ENCODE measurements at regions not wholly inside any gene's neighbourhood (a gene's known extent, or its start where the extent isn't known, plus 50 kb on each side); places are given as distances from the start of the nearest gene placed in this dataset.

DNA sequence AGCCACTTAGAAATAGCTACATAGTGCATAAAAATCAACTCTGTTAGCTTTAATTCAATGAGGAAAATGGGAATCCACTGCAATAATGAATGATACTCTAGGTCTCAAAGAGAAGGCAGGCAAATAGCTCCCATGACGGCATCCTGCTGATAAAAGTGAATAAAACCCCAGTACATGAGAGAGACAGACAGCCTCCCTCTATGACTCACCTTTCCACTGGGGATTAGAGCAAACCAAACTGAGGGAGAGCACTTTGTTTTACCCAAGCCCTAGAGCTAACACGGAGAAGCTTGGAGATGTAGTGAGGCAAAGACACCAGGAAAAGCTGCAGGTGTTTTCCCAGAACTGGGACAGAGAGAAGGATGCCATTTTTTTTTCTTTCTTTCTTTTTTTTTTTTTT lies 621.9 kb downstream of the LRRIQ3 start:
- Mint-ChIP-seq H3K27ac (peak overlapping the region in 1 of 7 donors; percentile 87), H3K27me3 (no peaks in the 10 kb centered on the region), H3K9me3 (peaks cover 0 to 19% (median 9%) of the 10 kb centered on the region in 8 donors), H3K4me1 (no peaks in the 10 kb centered on the region), H3K36me3 (no peaks in the 10 kb centered on the region), H3K4me3 (no peak overlapping the region)
- no peaks in the 10 kb centered on the region for H3K9me3 ChIP-seq (ENCODE audit: control insufficient read depth in 1 of 2, low read length in 2 of 2)
- DNase-seq: no peak
- H3K27me3 ChIP-seq (ENCODE audit: insufficient read depth, low read length): no peaks in the 10 kb centered on the region
- ChIA-PET POLR2A (ENCODE audit: partially characterized antibody) (no interaction called here), CTCF (ENCODE audit: partially characterized antibody) (no interaction called here)
- intact Hi-C loops (cut with micrococcal nuclease): no loop called here
- no peak overlapping the region for H3K4me3 ChIP-seq (ENCODE audit: low read length in 2 of 2)
- no peaks in the 10 kb centered on the region for H3K4me1 ChIP-seq (ENCODE audit: insufficient read depth, low read length)
- no peaks in the 10 kb centered on the region for H3K36me3 ChIP-seq (ENCODE audit: insufficient read depth, low read length)
- H3K27ac ChIP-seq (ENCODE audit: low read depth, low read length): no peak overlapping the region

- no peaks in the 10 kb centered on the region for H3K4me1 Mint-ChIP-seq
- Histone ChIP-seq H3K27ac (ENCODE audit: low read depth, low read length) (no peak overlapping the region), H3K36me3 (ENCODE audit: insufficient read depth, low read length) (no peaks in the 10 kb centered on the region), H3K4me3 (ENCODE audit: low read length in 2 of 2) (no peak overlapping the region), H3K9me3 (ENCODE audit: control insufficient read depth in 1 of 2, low read length in 2 of 2) (peaks cover 0 to under 1% of the 10 kb centered on the region in 2 donors), H3K4me1 (ENCODE audit: insufficient read depth, low read length) (no peaks in the 10 kb centered on the region), H3K27me3 (ENCODE audit: insufficient read depth, low read length) (no peaks in the 10 kb centered on the region)
- ChIA-PET POLR2A (ENCODE audit: partially characterized antibody) (no interaction called here), CTCF (ENCODE audit: partially characterized antibody) (no interaction called here)
- no peaks in the 10 kb centered on the region for H3K36me3 Mint-ChIP-seq
- DNase-seq: no peak
- no peaks in the 10 kb centered on the region for H3K27me3 Mint-ChIP-seq
- intact Hi-C loops (cut with micrococcal nuclease): no loop called here
- H3K27ac Mint-ChIP-seq: no peak overlapping the region
- H3K4me3 Mint-ChIP-seq: no peak overlapping the region
- H3K9me3 Mint-ChIP-seq: peaks cover 0 to 17% (median 12%) of the 10 kb centered on the region in 8 donors
Measured at GRCh38 chr1:73564294-73564693, 633.7 kb downstream of the LRRIQ3 start.

- no peaks in the 10 kb centered on the region for H3K27me3 ChIP-seq (ENCODE audit: insufficient read depth, low read length)
- Mint-ChIP-seq H3K4me3 (no peak overlapping the region), H3K27ac (no peak overlapping the region), H3K4me1 (no peaks in the 10 kb centered on the region), H3K36me3 (no peaks in the 10 kb centered on the region), H3K9me3 (peaks cover 0 to 23% (median 11%) of the 10 kb centered on the region in 8 donors), H3K27me3 (no peaks in the 10 kb centered on the region)
- ChIA-PET POLR2A (ENCODE audit: partially characterized antibody) (no interaction called here), CTCF (ENCODE audit: partially characterized antibody) (no interaction called here)
- H3K4me3 ChIP-seq (ENCODE audit: low read length in 2 of 2): no peak overlapping the region
- DNase-seq: no peak
- intact Hi-C loops (cut with micrococcal nuclease): no loop called here
- H3K36me3 ChIP-seq (ENCODE audit: insufficient read depth, low read length): no peaks in the 10 kb centered on the region
- H3K4me1 ChIP-seq (ENCODE audit: insufficient read depth, low read length): no peaks in the 10 kb centered on the region
- no peak overlapping the region for H3K27ac ChIP-seq (ENCODE audit: low read depth, low read length)
- H3K9me3 ChIP-seq (ENCODE audit: control insufficient read depth in 1 of 2, low read length in 2 of 2): no peaks in the 10 kb centered on the region
Measured at GRCh38 chr1:73556270-73556669, 641.7 kb downstream of the LRRIQ3 start.

- H3K36me3 ChIP-seq (ENCODE audit: insufficient read depth, low read length): no peaks in the 10 kb centered on the region
- peaks cover 0 to 4% of the 10 kb centered on the region in 2 donors for H3K9me3 ChIP-seq (ENCODE audit: control insufficient read depth in 1 of 2, low read length in 2 of 2)
- no peaks in the 10 kb centered on the region for H3K4me1 Mint-ChIP-seq
- H3K4me3 Mint-ChIP-seq: no peak overlapping the region
- no peaks in the 10 kb centered on the region for H3K36me3 Mint-ChIP-seq
- no peak for DNase-seq
- H3K27me3 ChIP-seq (ENCODE audit: insufficient read depth, low read length): no peaks in the 10 kb centered on the region
- CTCF ChIA-PET (ENCODE audit: partially characterized antibody): no interaction called here
- no peaks in the 10 kb centered on the region for H3K27me3 Mint-ChIP-seq
- no peak overlapping the region for H3K4me3 ChIP-seq (ENCODE audit: low read length in 2 of 2)
- H3K27ac ChIP-seq (ENCODE audit: low read depth, low read length): no peak overlapping the region
- POLR2A ChIA-PET (ENCODE audit: partially characterized antibody): no interaction called here
- intact Hi-C loops (cut with micrococcal nuclease): no loop called here
- H3K27ac Mint-ChIP-seq: no peak overlapping the region
- H3K9me3 Mint-ChIP-seq: peaks cover 0 to 22% (median 6%) of the 10 kb centered on the region in 8 donors
- H3K4me1 ChIP-seq (ENCODE audit: insufficient read depth, low read length): no peaks in the 10 kb centered on the region
Measured at GRCh38 chr1:73537400-73537799, 660.6 kb downstream of the LRRIQ3 start.

- no peak overlapping the region for H3K27ac Mint-ChIP-seq
- intact Hi-C loops (cut with micrococcal nuclease): no loop called here
- no peaks in the 10 kb centered on the region for H3K36me3 ChIP-seq (ENCODE audit: insufficient read depth, low read length)
- no peaks in the 10 kb centered on the region for H3K9me3 ChIP-seq (ENCODE audit: control insufficient read depth in 1 of 2, low read length in 2 of 2)
- H3K27me3 ChIP-seq (ENCODE audit: insufficient read depth, low read length): no peaks in the 10 kb centered on the region
- no peaks in the 10 kb centered on the region for H3K4me1 Mint-ChIP-seq
- no peak overlapping the region for H3K4me3 ChIP-seq (ENCODE audit: low read length in 2 of 2)
- no peak overlapping the region for H3K4me3 Mint-ChIP-seq
- no peaks in the 10 kb centered on the region for H3K4me1 ChIP-seq (ENCODE audit: insufficient read depth, low read length)
- POLR2A ChIA-PET (ENCODE audit: partially characterized antibody): no interaction called here
- H3K27me3 Mint-ChIP-seq: no peaks in the 10 kb centered on the region
- H3K36me3 Mint-ChIP-seq: no peaks in the 10 kb centered on the region
- no peak for DNase-seq
- H3K27ac ChIP-seq (ENCODE audit: low read depth, low read length): no peak overlapping the region
- CTCF ChIA-PET (ENCODE audit: partially characterized antibody): no interaction called here
- H3K9me3 Mint-ChIP-seq: peaks cover 0 to 11% (median 2%) of the 10 kb centered on the region in 8 donors
Measured at GRCh38 chr1:73517603-73518191, 680.3 kb downstream of the LRRIQ3 start.

DNA sequence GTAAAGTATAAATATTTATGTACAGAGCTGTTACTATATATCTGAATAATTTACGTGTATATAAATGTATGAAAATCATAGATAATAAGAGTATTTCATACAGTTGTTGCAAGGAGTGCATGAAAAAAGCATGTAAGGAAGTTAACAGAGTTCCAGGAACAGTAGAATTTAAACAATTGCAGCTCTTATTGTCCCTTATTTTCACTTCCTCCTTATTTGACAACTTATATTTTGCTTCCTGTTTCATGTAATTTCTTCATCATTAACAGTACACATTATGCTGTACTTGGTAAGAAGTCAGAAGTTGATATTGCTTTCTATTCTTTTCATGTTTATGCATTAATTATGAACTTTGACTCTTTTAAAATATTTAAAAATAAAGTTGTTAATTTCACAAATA lies 681.5 kb downstream of the LRRIQ3 start:
- H3K27me3 Mint-ChIP-seq: no peaks in the 10 kb centered on the region
- DNase-seq: no peak
- ChIA-PET POLR2A (ENCODE audit: partially characterized antibody) (no interaction called here), CTCF (ENCODE audit: partially characterized antibody) (no interaction called here)
- no peaks in the 10 kb centered on the region for H3K36me3 Mint-ChIP-seq
- H3K4me3 Mint-ChIP-seq: no peak overlapping the region
- Histone ChIP-seq H3K4me3 (ENCODE audit: low read length in 2 of 2) (no peak overlapping the region), H3K27ac (ENCODE audit: low read depth, low read length) (no peak overlapping the region), H3K27me3 (ENCODE audit: insufficient read depth, low read length) (no peaks in the 10 kb centered on the region), H3K4me1 (ENCODE audit: insufficient read depth, low read length) (no peaks in the 10 kb centered on the region), H3K36me3 (ENCODE audit: insufficient read depth, low read length) (no peaks in the 10 kb centered on the region), H3K9me3 (ENCODE audit: control insufficient read depth in 1 of 2, low read length in 2 of 2) (no peaks in the 10 kb centered on the region)
- H3K27ac Mint-ChIP-seq: no peak overlapping the region
- peaks cover 0 to 11% (median 3%) of the 10 kb centered on the region in 8 donors for H3K9me3 Mint-ChIP-seq
- intact Hi-C loops (cut with micrococcal nuclease): no loop called here
- H3K4me1 Mint-ChIP-seq: no peaks in the 10 kb centered on the region

GRCh38 chr1:73511038-73511437 lies 686.9 kb downstream of the LRRIQ3 start:
- H3K4me3 Mint-ChIP-seq: no peak overlapping the region
- intact Hi-C loops (cut with micrococcal nuclease): no loop called here
- no peak overlapping the region for H3K27ac Mint-ChIP-seq
- no peaks in the 10 kb centered on the region for H3K4me1 Mint-ChIP-seq
- no peaks in the 10 kb centered on the region for H3K27me3 Mint-ChIP-seq
- H3K9me3 ChIP-seq (ENCODE audit: control insufficient read depth in 1 of 2, low read length in 2 of 2): peaks cover 0 to 4% of the 10 kb centered on the region in 2 donors
- ChIA-PET CTCF (ENCODE audit: partially characterized antibody) (no interaction called here), POLR2A (ENCODE audit: partially characterized antibody) (no interaction called here)
- no peaks in the 10 kb centered on the region for H3K36me3 Mint-ChIP-seq
- peaks cover 0 to 6% (median 0%) of the 10 kb centered on the region in 8 donors for H3K9me3 Mint-ChIP-seq
- no peaks in the 10 kb centered on the region for H3K36me3 ChIP-seq (ENCODE audit: insufficient read depth, low read length)
- no peak for DNase-seq
- H3K27me3 ChIP-seq (ENCODE audit: insufficient read depth, low read length): no peaks in the 10 kb centered on the region
- no peaks in the 10 kb centered on the region for H3K4me1 ChIP-seq (ENCODE audit: insufficient read depth, low read length)
- H3K27ac ChIP-seq (ENCODE audit: low read depth, low read length): no peak overlapping the region
- no peak overlapping the region for H3K4me3 ChIP-seq (ENCODE audit: low read length in 2 of 2)

- intact Hi-C loops (cut with micrococcal nuclease): no loop called here
- H3K27ac Mint-ChIP-seq: no peak overlapping the region
- H3K36me3 ChIP-seq (ENCODE audit: insufficient read depth, low read length): no peaks in the 10 kb centered on the region
- no peak overlapping the region for H3K4me3 ChIP-seq (ENCODE audit: low read length in 2 of 2)
- H3K27me3 ChIP-seq (ENCODE audit: insufficient read depth, low read length): no peaks in the 10 kb centered on the region
- no peak for DNase-seq
- no peaks in the 10 kb centered on the region for H3K36me3 Mint-ChIP-seq
- POLR2A ChIA-PET (ENCODE audit: partially characterized antibody): no interaction called here
- peaks cover 0 to 16% (median 5%) of the 10 kb centered on the region in 8 donors for H3K9me3 Mint-ChIP-seq
- no peaks in the 10 kb centered on the region for H3K4me1 Mint-ChIP-seq
- no peaks in the 10 kb centered on the region for H3K4me1 ChIP-seq (ENCODE audit: insufficient read depth, low read length)
- no peaks in the 10 kb centered on the region for H3K27me3 Mint-ChIP-seq
- no peak overlapping the region for H3K4me3 Mint-ChIP-seq
- CTCF ChIA-PET (ENCODE audit: partially characterized antibody): no interaction called here
- H3K27ac ChIP-seq (ENCODE audit: low read depth, low read length): no peak overlapping the region
- H3K9me3 ChIP-seq (ENCODE audit: control insufficient read depth in 1 of 2, low read length in 2 of 2): no peaks in the 10 kb centered on the region
Measured at GRCh38 chr1:73500154-73500553, 697.8 kb downstream of the LRRIQ3 start.
